ENCODE measurements at regions not wholly inside any gene's neighbourhood (a gene's known extent, or its start where the extent isn't known, plus 50 kb on each side); places are given as distances from the start of the nearest gene placed in this dataset.
A peak's percentile ranks its signal among the peaks of the same experiment; 100 is the strongest.

DNA sequence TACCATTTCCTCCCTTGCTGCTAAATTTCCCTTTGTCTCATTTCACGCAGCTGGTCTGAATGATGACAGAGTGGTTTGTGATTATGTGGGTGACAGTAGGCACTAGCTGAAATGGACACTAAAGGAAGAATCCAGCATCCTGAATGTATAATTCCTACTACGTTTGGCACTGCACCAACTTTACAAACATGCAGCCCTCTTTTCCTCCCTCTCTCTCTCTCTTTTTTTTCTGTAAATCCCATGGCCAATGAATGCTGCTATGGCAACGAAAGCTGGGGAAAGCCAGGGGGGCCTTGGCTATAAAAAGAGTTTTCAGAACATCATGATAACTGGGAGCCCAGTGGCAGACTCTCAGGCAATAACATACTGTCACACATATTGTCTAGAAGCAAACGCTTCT, 367.2 kb upstream of the AGTR1 start:
- peak; percentile 84 for DNase-seq

- DNase-seq = no peak
These were observed 366.4 kb upstream of the AGTR1 start for GRCh38 chr3:148331081-148331846.

DNA sequence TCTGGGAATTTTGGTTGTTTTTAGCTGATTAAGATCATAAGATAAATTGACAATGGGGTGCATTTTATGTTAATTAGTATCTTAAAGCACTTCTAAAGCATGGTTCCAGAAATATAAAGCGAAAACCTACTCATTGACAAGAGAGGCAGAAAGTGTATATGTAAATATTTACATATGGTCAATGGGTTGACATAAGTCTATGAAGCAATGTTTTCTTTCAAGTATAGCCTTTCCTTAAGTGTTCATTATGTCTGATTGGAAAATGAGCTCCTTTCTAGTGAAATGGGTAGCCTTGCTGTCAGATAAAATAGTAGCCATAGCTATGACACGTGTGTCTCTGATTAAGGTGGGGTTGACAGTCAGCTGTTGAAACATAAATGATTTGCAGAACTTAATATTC, 365.2 kb upstream of the AGTR1 start:
- no peak for DNase-seq

DNA sequence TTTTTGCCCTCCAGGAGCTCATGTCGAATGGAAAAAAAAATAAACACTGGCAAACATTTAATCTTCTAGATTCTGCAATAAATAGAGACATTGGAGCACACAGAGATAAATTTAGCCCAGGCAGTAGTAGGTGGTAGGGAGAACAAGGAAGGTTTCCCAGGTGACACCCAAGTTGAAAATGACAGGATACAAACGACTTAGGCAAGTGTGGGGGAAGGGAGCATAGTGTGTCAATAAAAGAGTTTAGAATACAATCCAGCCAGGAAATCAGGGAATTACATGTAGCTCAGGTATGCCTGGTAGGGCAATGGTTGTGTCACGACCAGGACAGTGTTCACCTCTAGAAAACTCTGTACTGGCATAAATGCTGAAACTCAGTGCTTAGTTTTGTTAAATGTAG, 364.6 kb upstream of the AGTR1 start:
- DNase-seq = no peak

DNA sequence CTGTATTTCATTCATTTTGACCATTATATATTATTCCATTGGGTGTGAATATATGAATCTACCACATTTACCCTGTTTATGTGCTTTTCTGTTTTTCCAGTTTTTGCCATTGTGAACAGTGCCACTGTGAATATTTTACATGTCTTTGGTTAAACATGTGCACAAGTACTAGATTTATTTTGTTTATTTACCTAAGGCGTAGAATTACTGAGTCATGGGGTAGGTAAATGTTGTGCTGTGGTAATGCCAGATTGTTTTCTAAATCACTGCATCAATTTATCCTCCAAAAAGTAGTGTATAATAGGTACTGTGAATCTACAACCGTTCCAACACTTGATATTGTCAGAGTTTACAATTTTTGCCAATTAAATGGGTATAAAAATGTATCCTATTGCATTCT, 362.1 kb upstream of the AGTR1 start:
- no peak for DNase-seq

DNA sequence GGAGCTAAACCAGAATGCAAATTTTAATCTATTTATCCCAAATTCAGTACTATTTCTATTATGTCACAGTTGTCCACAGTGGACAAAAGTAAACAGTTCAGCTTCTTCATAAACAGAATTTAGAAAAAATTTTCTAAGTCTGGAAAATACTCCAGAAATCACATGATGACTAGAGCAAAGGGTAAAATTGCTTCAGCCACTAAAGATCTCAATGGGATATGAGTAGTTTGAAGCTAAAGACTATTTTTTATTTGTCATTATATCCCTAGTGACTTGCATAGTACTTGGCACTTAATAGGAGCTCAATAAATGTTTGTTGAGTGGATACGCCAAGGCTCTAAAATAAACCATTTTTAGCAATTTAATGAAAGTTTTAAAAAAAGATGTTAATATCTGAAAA, 354.3 kb upstream of the AGTR1 start:
- no peak for DNase-seq

DNA sequence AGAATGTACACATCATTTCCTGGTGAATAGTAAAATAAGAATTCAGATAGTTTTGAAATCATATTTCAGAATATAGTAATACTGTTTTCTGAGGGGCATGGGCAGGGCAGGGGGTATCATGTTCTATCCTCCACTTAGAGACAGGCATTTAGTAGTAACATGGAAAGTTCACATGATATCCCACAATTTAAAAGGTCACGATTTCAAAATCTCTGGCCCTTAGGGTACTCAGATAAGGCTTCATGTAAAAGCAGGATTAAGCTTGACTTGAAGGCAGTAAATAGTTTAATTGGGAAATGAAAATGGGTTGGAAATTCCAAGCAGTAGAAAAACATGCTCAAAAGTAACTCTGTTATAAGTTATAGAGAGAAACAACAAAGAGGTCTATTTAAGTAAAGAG, 353.2 kb upstream of the AGTR1 start:
- no peak for DNase-seq

- DNase-seq = no peak
These were observed 337.7 kb upstream of the AGTR1 start for GRCh38 chr3:148360051-148360450.

GRCh38 chr3:148366743-148367410, 330.8 kb upstream of the AGTR1 start:
- peak; percentile 13 for DNase-seq

DNA sequence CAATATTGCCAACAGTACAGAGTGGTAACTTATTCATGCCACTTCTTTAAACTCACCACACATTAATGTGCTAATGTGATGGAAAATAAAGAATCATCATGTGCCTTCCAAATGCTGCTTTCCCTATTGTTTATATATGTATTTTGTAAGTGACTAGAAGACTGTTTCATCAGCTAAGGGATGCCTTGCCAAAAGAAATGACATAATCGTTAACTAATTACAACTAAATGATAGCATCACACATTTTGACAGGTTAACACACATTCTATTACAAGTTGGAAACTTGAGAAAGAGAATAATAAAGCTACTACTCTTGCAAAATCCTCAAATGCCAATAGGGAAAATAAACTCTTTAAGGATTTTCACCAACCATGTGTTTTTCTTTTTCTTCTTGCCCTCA, 329.9 kb upstream of the AGTR1 start:
- DNase-seq = no peak

GRCh38 chr3:148369381-148369780, 328.3 kb upstream of the AGTR1 start:
- no peak for DNase-seq

GRCh38 chr3:148372206-148372875, 325.4 kb upstream of the AGTR1 start:
- DNase-seq = no peak

GRCh38 chr3:148373961-148374360, 323.7 kb upstream of the AGTR1 start:
- no peak for DNase-seq

- peak; percentile 12 for DNase-seq
These were observed 317.8 kb upstream of the AGTR1 start for GRCh38 chr3:148379763-148380382.

- no peak for DNase-seq
These were observed 316.7 kb upstream of the AGTR1 start for GRCh38 chr3:148381051-148381450.

DNA sequence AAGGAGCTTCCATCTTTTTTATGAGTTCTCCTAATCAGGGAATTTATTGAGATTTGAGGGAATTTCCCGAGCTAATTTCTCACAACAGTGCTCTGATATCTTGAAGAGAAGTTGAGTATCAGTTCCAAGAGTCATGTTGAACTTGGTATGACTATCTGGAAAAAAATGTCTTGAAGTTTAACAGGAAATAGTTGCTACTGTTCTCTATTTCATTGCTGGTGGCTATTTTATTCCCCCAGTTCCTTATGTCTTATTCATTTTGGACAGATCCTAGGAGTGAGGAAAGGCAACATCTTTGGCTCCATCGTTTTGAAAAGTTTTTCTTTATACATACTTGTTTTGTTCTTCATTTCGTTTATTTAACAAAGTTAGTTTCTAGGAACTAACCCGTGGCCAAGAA, 307.8 kb upstream of the AGTR1 start:
- DNase-seq = no peak

DNA sequence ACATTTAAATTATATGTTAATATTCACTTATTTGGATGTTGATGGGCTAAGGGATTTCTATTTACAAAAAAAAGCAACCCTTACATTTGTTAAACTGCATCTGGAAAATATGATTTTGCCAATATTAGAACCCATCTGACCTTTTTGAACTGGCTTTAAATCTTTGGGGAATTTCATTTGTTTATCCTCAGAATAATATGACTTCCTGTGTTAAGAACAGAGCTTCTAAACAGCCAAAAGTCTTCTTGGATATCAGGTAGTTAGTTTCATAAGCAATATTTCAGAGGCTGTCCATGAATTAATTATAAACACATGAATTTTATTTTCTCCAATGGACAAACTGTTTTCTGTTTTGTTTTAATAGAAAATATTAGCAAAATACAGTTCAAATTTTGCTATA, 301.9 kb upstream of the AGTR1 start:
- DNase-seq = no peak

- DNase-seq = no peak
These were observed 296.9 kb upstream of the AGTR1 start for GRCh38 chr3:148400754-148401153.

DNA sequence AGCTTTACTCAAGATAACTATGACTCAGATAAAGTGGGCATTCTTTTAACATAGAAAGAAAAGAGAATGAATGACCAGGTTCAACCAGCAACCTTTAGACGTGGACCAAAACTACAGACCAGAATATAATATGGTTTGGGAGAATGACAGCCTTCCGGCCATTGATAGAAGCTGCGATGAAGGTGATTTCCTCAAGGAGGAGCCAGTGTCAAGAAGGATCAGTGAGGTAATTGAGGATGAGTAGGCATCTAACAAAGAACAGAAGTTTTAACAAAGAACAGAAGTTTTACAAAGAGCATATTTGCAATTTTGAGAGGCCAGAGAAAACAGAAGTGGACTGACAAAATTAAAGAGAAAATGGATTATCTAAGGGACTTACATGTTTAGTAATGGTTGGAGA, 289.0 kb upstream of the AGTR1 start:
- DNase-seq = no peak

GRCh38 chr3:148420242-148420641, 277.5 kb upstream of the AGTR1 start:
- DNase-seq = no peak

GRCh38 chr3:148428862-148429605, 268.7 kb upstream of the AGTR1 start:
- no peak for DNase-seq

GRCh38 chr3:148433665-148434064, 264.0 kb upstream of the AGTR1 start:
- no peak for DNase-seq

DNA sequence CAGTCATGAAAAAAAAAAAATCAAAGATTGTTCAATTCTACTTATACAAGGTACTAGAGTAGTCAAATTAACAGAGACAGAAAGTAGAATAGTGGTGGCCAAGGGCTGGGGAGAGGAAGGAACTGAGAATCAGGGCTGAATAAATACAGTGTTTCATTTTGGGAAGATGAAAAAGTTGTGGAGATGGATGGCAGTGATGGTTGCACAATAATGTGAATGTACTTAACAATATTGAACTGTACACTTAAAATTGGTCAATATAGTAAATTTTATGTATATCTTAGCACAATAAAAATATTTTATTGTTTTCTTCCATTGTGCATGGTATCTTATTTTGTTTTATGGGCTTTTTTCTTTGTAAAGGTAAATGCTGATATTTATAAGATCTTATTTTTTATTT, 262.2 kb upstream of the AGTR1 start:
- no peak for DNase-seq

Measured in NCI-H2081 treated with DMSO at 0.1 percent for 48 hours (cell line).